ENCODE measurements at regions not wholly inside any gene's neighbourhood (a gene's known extent, or its start where the extent isn't known, plus 50 kb on each side); places are given as distances from the start of the nearest gene placed in this dataset.

- intact Hi-C loops (cut with DNase I), result no loop called here
- Histone ChIP-seq H3K36me3 (no peaks in the 10 kb centered on the region), H3K4me1 (no peaks in the 10 kb centered on the region), H3K4me3 (no peak overlapping the region), H3K27me3 (no peaks in the 10 kb centered on the region), H3K9me3 (no peaks in the 10 kb centered on the region), H3K27ac (no peak overlapping the region)
- TF ChIP-seq, protein P1, sequence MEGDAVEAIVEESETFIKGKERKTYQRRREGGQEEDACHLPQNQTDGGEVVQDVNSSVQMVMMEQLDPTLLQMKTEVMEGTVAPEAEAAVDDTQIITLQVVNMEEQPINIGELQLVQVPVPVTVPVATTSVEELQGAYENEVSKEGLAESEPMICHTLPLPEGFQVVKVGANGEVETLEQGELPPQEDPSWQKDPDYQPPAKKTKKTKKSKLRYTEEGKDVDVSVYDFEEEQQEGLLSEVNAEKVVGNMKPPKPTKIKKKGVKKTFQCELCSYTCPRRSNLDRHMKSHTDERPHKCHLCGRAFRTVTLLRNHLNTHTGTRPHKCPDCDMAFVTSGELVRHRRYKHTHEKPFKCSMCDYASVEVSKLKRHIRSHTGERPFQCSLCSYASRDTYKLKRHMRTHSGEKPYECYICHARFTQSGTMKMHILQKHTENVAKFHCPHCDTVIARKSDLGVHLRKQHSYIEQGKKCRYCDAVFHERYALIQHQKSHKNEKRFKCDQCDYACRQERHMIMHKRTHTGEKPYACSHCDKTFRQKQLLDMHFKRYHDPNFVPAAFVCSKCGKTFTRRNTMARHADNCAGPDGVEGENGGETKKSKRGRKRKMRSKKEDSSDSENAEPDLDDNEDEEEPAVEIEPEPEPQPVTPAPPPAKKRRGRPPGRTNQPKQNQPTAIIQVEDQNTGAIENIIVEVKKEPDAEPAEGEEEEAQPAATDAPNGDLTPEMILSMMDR (IDR thresholded peaks at IDR 0.05), result no peak
- no peak for DNase-seq (ENCODE audit: low spot score in 2 of 2)
Observed at GRCh38 chr12:65659681-65660080, 164.6 kb upstream of the HMGA2 start.

DNA sequence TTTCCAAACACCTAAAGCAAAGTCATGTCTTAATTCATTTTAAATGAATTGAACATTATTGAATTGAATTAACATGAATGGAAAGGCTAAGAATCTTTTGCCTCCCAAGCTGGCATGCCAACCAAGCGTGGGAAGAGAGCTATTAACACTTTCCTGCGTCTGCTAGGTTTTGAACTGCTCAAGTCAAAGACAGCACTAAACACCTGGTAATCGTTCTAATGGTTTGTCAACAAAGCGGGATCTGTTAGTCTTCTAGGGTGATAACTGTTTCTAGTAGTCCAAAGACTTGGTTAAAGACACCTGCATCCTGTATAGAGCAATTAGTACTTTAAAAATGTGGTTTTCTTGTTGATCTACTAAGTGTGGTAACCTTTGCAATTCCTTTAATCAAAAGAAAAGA is 164.2 kb upstream of the HMGA2 start:
- no peaks in the 10 kb centered on the region for H3K4me1 ChIP-seq
- H3K9me3 ChIP-seq, result no peaks in the 10 kb centered on the region
- intact Hi-C loops (cut with DNase I), result no loop called here
- TF ChIP-seq, protein P1 (IDR thresholded peaks at IDR 0.05), result no peak
- DNase-seq (ENCODE audit: low spot score in 2 of 2), result no peak
- H3K27ac ChIP-seq, result no peak overlapping the region
- H3K36me3 ChIP-seq, result no peaks in the 10 kb centered on the region
- no peak overlapping the region for H3K4me3 ChIP-seq
- H3K27me3 ChIP-seq, result no peaks in the 10 kb centered on the region

DNA sequence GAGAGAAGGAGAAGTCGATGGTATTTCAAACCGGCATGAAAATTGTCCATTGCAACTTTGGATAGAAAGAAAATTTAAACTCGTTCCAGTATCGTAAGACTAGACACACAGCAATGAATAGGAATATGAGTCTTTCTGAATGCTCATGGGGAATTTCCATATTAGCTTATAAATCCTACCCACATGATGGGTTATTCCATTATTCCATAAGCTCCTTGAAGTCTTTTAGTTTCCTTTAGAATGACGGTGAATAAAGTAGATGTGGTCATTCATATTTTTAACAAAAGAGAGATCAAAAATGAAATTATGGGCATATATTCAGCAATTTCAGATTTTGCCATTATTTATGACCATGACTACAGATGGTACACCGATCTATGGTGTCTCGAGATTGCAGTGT is 163.4 kb upstream of the HMGA2 start:
- Histone ChIP-seq H3K9me3 (no peaks in the 10 kb centered on the region), H3K27me3 (no peaks in the 10 kb centered on the region), H3K36me3 (no peaks in the 10 kb centered on the region), H3K4me3 (no peak overlapping the region), H3K4me1 (no peaks in the 10 kb centered on the region), H3K27ac (no peak overlapping the region)
- TF ChIP-seq, protein P1 (IDR thresholded peaks at IDR 0.05), result no peak
- no peak for DNase-seq (ENCODE audit: low spot score in 2 of 2)
- intact Hi-C loops (cut with DNase I), result no loop called here

DNA sequence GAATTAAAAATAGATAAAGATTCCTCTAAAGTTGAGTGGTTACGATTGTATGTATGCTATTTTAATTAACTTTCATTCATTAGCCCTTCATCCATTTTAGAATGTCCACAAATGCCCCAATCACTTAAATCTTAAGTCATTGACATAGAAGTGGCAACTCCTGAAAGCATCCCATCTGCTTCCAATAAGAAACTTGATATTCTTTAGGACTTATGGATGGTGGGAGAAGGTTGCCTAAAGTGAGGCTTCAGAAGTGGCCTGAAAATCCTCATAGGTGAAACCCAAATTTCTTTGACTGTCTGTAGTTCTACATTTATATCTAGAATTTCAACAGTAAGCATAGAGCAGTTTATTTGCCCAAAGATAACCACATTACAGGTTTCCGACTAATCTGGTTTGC is 161.7 kb upstream of the HMGA2 start:
- TF ChIP-seq, protein P1 (IDR thresholded peaks at IDR 0.05), result no peak
- no peak for DNase-seq (ENCODE audit: low spot score in 2 of 2)

GRCh38 chr12:65663097-65663496 is 161.2 kb upstream of the HMGA2 start:
- Histone ChIP-seq H3K36me3 (no peaks in the 10 kb centered on the region), H3K27me3 (no peaks in the 10 kb centered on the region), H3K9me3 (no peaks in the 10 kb centered on the region), H3K27ac (no peak overlapping the region), H3K4me3 (no peak overlapping the region), H3K4me1 (no peaks in the 10 kb centered on the region)
- no peak for DNase-seq (ENCODE audit: low spot score in 2 of 2)
- TF ChIP-seq, protein P1 (IDR thresholded peaks at IDR 0.05), result no peak
- intact Hi-C loops (cut with DNase I), result no loop called here

More for the DNA sequence above, 161.7 kb upstream of the HMGA2 start:
- Histone ChIP-seq H3K36me3 (no peaks in the 10 kb centered on the region), H3K4me1 (no peaks in the 10 kb centered on the region), H3K27ac (no peak overlapping the region), H3K9me3 (no peaks in the 10 kb centered on the region), H3K4me3 (no peak overlapping the region), H3K27me3 (no peaks in the 10 kb centered on the region)
- intact Hi-C loops (cut with DNase I), result no loop called here

DNA sequence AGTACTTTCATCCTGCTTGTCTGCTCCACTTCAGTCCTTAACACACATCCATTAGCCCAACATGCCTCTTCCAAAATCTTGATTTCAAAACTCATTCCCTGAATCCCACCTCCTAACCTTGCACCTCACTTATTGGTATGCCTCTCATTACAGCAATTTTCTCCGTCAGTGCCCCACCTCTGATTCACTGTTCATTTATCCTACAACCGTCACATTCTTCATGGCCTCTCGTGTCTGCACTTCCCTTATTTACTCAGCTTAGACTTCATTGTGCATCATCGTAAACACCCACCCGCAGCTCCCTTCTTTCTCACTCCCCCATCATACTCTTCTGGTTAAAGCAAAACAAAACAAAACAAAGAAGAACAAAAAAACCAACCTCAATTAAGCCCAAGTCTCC is 160.6 kb upstream of the HMGA2 start:
- Histone ChIP-seq H3K27me3 (no peaks in the 10 kb centered on the region), H3K36me3 (no peaks in the 10 kb centered on the region), H3K9me3 (no peaks in the 10 kb centered on the region), H3K4me1 (no peaks in the 10 kb centered on the region), H3K4me3 (no peak overlapping the region), H3K27ac (no peak overlapping the region)
- no peak for DNase-seq (ENCODE audit: low spot score in 2 of 2)
- TF ChIP-seq, protein P1 (IDR thresholded peaks at IDR 0.05), result no peak
- intact Hi-C loops (cut with DNase I), result no loop called here
